GM12873 (cell line): ENCODE measurements at regions not wholly inside any gene's neighbourhood (a gene's known extent, or its start where the extent isn't known, plus 50 kb on each side); places are given as distances from the start of the nearest gene placed in this dataset.

Source experiments
- CTCF ChIP-seq: IDR thresholded peaks from 2 replicates; pipeline ENCODE4 v1.5.1; 2012; ENCODE audit warnings: low read depth, mild to moderate bottlenecking, moderate library complexity, low read length, control low read depth; ENCODE audit not compliant: insufficient read depth; ENCODE audit errors: missing control alignments

- TF ChIP-seq CTCF: no peak
These were observed 466.9 kb downstream of the SOX2 start for GRCh38 chr3:182178488-182179200.

GRCh38 chr3:182179631-182180030, 467.9 kb downstream of the SOX2 start:
- TF ChIP-seq CTCF: no peak

- TF ChIP-seq CTCF: no peak
These were observed 469.1 kb downstream of the SOX2 start for GRCh38 chr3:182180654-182181385.

- TF ChIP-seq CTCF: no peak
These were observed 470.8 kb downstream of the SOX2 start for GRCh38 chr3:182182531-182182968.

- no peak for TF ChIP-seq CTCF
These were observed 472.1 kb downstream of the SOX2 start for GRCh38 chr3:182183716-182184430.

- no peak for TF ChIP-seq CTCF
These were observed 473.6 kb downstream of the SOX2 start for GRCh38 chr3:182185313-182185712.

- TF ChIP-seq CTCF: no peak
These were observed 478.3 kb downstream of the SOX2 start for GRCh38 chr3:182190056-182190455.
